CD4-positive, alpha-beta T cell treated with Interleukin-15 for 1 hour (primary cell): ENCODE measurements at regions not wholly inside any gene's neighbourhood (a gene's known extent, or its start where the extent isn't known, plus 50 kb on each side); places are given as distances from the start of the nearest gene placed in this dataset.
"Not testable (repeated sequence)": the region's sequence is repeated elsewhere in the genome, so short reads cannot be mapped to it uniquely, and the experiment has no call there.

Experiments
- DNase-seq: peaks from one replicate; pipeline ENCODE4 v3.0.0-alpha.2; 2020

GRCh38 chr3:5707794-5708193 is 520.3 kb downstream of the EDEM1 start:
- DNase-seq, result no peak

- no peak for DNase-seq
Observed at GRCh38 chr3:5709714-5710113, 522.2 kb downstream of the EDEM1 start.

- no peak for DNase-seq
Observed at GRCh38 chr3:5710718-5711117, 523.2 kb downstream of the EDEM1 start.

- no peak for DNase-seq
Observed at GRCh38 chr3:5717254-5717653, 529.7 kb downstream of the EDEM1 start.

- DNase-seq, result not testable (repeated sequence)
Observed at GRCh38 chr3:5719668-5720067, 532.2 kb downstream of the EDEM1 start.

- DNase-seq, result no peak
Observed at GRCh38 chr3:5725801-5726200, 538.3 kb downstream of the EDEM1 start.

- no peak for DNase-seq
Observed at GRCh38 chr3:5726621-5727020, 539.1 kb downstream of the EDEM1 start.

- no peak for DNase-seq
Observed at GRCh38 chr3:5727743-5728484, 540.4 kb downstream of the EDEM1 start.

GRCh38 chr3:5729852-5730251 is 542.3 kb downstream of the EDEM1 start:
- DNase-seq, result no peak

GRCh38 chr3:5731100-5731499 is 543.6 kb downstream of the EDEM1 start:
- DNase-seq, result no peak

- DNase-seq, result no peak
Observed at GRCh38 chr3:5732081-5732480, 544.6 kb downstream of the EDEM1 start.

- DNase-seq, result no peak
Observed at GRCh38 chr3:5733995-5734394, 546.5 kb downstream of the EDEM1 start.

- no peak for DNase-seq
Observed at GRCh38 chr3:5735896-5736295, 548.4 kb downstream of the EDEM1 start.

GRCh38 chr3:5739299-5739935 is 551.9 kb downstream of the EDEM1 start:
- DNase-seq, result no peak

- DNase-seq, result no peak
Observed at GRCh38 chr3:5739949-5740348, 552.4 kb downstream of the EDEM1 start.

GRCh38 chr3:5741017-5741416 is 553.5 kb downstream of the EDEM1 start:
- DNase-seq, result no peak

GRCh38 chr3:5750091-5750490 is 562.6 kb downstream of the EDEM1 start:
- DNase-seq, result no peak

- DNase-seq, result no peak
Observed at GRCh38 chr3:5750874-5751640, 563.5 kb downstream of the EDEM1 start.

GRCh38 chr3:5754602-5755001 is 567.1 kb downstream of the EDEM1 start:
- DNase-seq, result no peak

GRCh38 chr3:5756443-5756842 is 568.9 kb downstream of the EDEM1 start:
- no peak for DNase-seq

- no peak for DNase-seq
Observed at GRCh38 chr3:5757213-5757804, 569.8 kb downstream of the EDEM1 start.

- DNase-seq, result no peak
Observed at GRCh38 chr3:5758699-5759098, 571.2 kb downstream of the EDEM1 start.

GRCh38 chr3:5762506-5762905 is 575.0 kb downstream of the EDEM1 start:
- no peak for DNase-seq

GRCh38 chr3:5766848-5767247 is 579.3 kb downstream of the EDEM1 start:
- no peak for DNase-seq
